ENCODE measurements at regions not wholly inside any gene's neighbourhood (a gene's known extent, or its start where the extent isn't known, plus 50 kb on each side); places are given as distances from the start of the nearest gene placed in this dataset.

- no peak overlapping the region for H3K14ac ChIP-seq (ENCODE audit: insufficient read length)
- no peak for TF ChIP-seq RFX5 (IDR thresholded peaks at IDR 0.05; ENCODE audit: borderline replicate concordance, low read depth, low read length)
- TF ChIP-seq EZH2 (IDR thresholded peaks at IDR 0.05; ENCODE audit: low read depth, low read length, severe bottlenecking), result no peak
- TF ChIP-seq BCL11A (IDR thresholded peaks at IDR 0.05; ENCODE audit: low read depth in 2 of 2, low read length in 2 of 2), result no peak
- TF ChIP-seq BRCA1 (IDR thresholded peaks at IDR 0.05; ENCODE audit: low read depth, low read length), result no peak
- TF ChIP-seq SP1 (IDR thresholded peaks at IDR 0.05; ENCODE audit: low read depth, low read length), result no peak
- TF ChIP-seq FOSL1 (IDR thresholded peaks at IDR 0.05; ENCODE audit: insufficient read depth, low read depth, low read length), result no peak
- no peak for TF ChIP-seq YY1 (IDR thresholded peaks at IDR 0.05; ENCODE audit: low read depth, low read length)
- TF ChIP-seq, protein P1, sequence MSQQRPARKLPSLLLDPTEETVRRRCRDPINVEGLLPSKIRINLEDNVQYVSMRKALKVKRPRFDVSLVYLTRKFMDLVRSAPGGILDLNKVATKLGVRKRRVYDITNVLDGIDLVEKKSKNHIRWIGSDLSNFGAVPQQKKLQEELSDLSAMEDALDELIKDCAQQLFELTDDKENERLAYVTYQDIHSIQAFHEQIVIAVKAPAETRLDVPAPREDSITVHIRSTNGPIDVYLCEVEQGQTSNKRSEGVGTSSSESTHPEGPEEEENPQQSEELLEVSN (IDR thresholded peaks at IDR 0.05), result no peak
- TF ChIP-seq CBX5 (IDR thresholded peaks at IDR 0.05; ENCODE audit: low read depth, low read length), result no peak
- TF ChIP-seq, protein P2, sequence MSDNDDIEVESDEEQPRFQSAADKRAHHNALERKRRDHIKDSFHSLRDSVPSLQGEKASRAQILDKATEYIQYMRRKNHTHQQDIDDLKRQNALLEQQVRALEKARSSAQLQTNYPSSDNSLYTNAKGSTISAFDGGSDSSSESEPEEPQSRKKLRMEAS (IDR thresholded peaks at IDR 0.05), result no peak
- no peak for TF ChIP-seq SP4 (IDR thresholded peaks at IDR 0.05; ENCODE audit: low read length)
- TF ChIP-seq KDM1A (IDR thresholded peaks at IDR 0.05; ENCODE audit: borderline replicate concordance, low read length), result no peak
- TF ChIP-seq SAP30 (IDR thresholded peaks at IDR 0.05; ENCODE audit: insufficient read depth, insufficient replicate concordance, low read length), result no peak
- no peak for TF ChIP-seq CBX8 (IDR thresholded peaks at IDR 0.05; ENCODE audit: borderline replicate concordance, low read depth, low read length)
Measured at GRCh38 chr7:94261067-94261466, 133.6 kb upstream of the COL1A2 start.

More at GRCh38 chr7:94261067-94261466, 133.6 kb upstream of the COL1A2 start:
- H2AFZ ChIP-seq (ENCODE audit: low read length), result no peak overlapping the region
- ChIA-PET POLR2A (ENCODE audit: partially characterized antibody) (no interaction called here), CTCF (ENCODE audit: partially characterized antibody) (interaction anchor here (1.1 to 1.5 kb wide), 2 partner anchors 20 to 28 kb away, joined by 3 to 4 read pairs; no protein-coding TSS in a partner anchor)
- no peak for DNase-seq (ENCODE audit: low read depth in 1 of 2, low spot score in 2 of 2)
- FAIRE-seq, result no peak
- no peaks in the 10 kb centered on the region for H4K20me1 ChIP-seq (replicated peaks in 1 of 2; ENCODE audit: control insufficient read depth in 1 of 2, insufficient read depth in 2 of 2, low read length in 2 of 2)
- no peak overlapping the region for H3K4ac ChIP-seq (replicated peaks; ENCODE audit: insufficient read length, low read depth, low read length)
- H3K9ac ChIP-seq (replicated peaks in 1 of 4; ENCODE audit: extremely low read depth in 1 of 4, low read depth in 3 of 4, low read length in 3 of 4), result no peak overlapping the region
- no peak overlapping the region for H3K4me2 ChIP-seq (ENCODE audit: insufficient read depth in 1 of 2, low read depth in 2 of 2, low read length in 2 of 2)
- no peak overlapping the region for H3K27ac ChIP-seq (ENCODE audit: low read depth, low read length)
- no peaks in the 10 kb centered on the region for H3K9me3 ChIP-seq (ENCODE audit: insufficient read depth in 2 of 2, low read depth in 1 of 2, low read length in 1 of 2)
- H3K4me1 ChIP-seq (replicated peaks in 1 of 4; ENCODE audit: control insufficient read depth in 3 of 4, insufficient read depth in 4 of 4, low read length in 3 of 4), result peaks cover 0 to 4% (median 0%) of the 10 kb centered on the region in 4 experiments; a peak in 1 of 7 replicates
- H4K8ac ChIP-seq (ENCODE audit: extremely low read depth, insufficient read depth, low read length), result no peak overlapping the region
- no peak overlapping the region for H2AK5ac ChIP-seq (ENCODE audit: low read depth, low read length)
- H2BK120ac ChIP-seq (replicated peaks; ENCODE audit: low read depth, low read length), result no peak overlapping the region
- H2BK12ac ChIP-seq (ENCODE audit: low read depth, low read length), result no peak overlapping the region
- no peaks in the 10 kb centered on the region for H3K27me3 ChIP-seq (replicated peaks in 1 of 4; ENCODE audit: control insufficient read depth in 3 of 4, extremely low read depth in 1 of 4, insufficient read depth in 3 of 4, low read length in 3 of 4)
- no peak overlapping the region for H3K56ac ChIP-seq (replicated peaks; ENCODE audit: insufficient read length, low read depth, low read length)
- H2BK5ac ChIP-seq (ENCODE audit: low read depth, low read length), result no peak overlapping the region
- H3K23ac ChIP-seq (ENCODE audit: insufficient read length), result no peak overlapping the region
- H4K5ac ChIP-seq (ENCODE audit: insufficient read length, low read depth, low read length), result no peak overlapping the region
- 91% methylated on average over 6 of the region's 6 CpGs; no CpG with 5 or more reads in 1 of the 2 experiments for WGBS, 2 experiments (ENCODE audit: extremely low coverage in 1 of 2, insufficient coverage in 1 of 2, insufficient read length in 1 of 2, insufficient replicate concordance in 2 of 2, low coverage in 1 of 2, low lambda C conversion rate in 2 of 2, missing lambda C conversion rate in 1 of 2)
- no peaks in the 10 kb centered on the region for H3K79me1 ChIP-seq (ENCODE audit: low read depth, low read length)
- H3K4me3 ChIP-seq (ENCODE audit: extremely low read depth in 1 of 4, insufficient read depth in 2 of 4, low read depth in 3 of 4, low read length in 4 of 4), result no peak overlapping the region
- no peak overlapping the region for H3K18ac ChIP-seq (ENCODE audit: extremely low read depth, low read length)
- no peaks in the 10 kb centered on the region for H3K23me2 ChIP-seq (ENCODE audit: low read depth, low read length)
- H4K91ac ChIP-seq (replicated peaks; ENCODE audit: insufficient read length, low read length), result no peak overlapping the region
- no peaks in the 10 kb centered on the region for H3K79me2 ChIP-seq (ENCODE audit: control insufficient read depth in 1 of 2, insufficient read depth in 2 of 2, low read length in 2 of 2)
- H2BK15ac ChIP-seq (ENCODE audit: low read length), result no peak overlapping the region
- H3K36me3 ChIP-seq (ENCODE audit: control insufficient read depth in 2 of 4, insufficient read depth in 4 of 4, low read length in 3 of 4), result no peaks in the 10 kb centered on the region
- H2BK20ac ChIP-seq (ENCODE audit: low read length), result no peak overlapping the region

Data from H1 (cell line).